ENCODE measurements at regions not wholly inside any gene's neighbourhood (a gene's known extent, or its start where the extent isn't known, plus 50 kb on each side); places are given as distances from the start of the nearest gene placed in this dataset.
"Not testable (repeated sequence)": the region's sequence is repeated elsewhere in the genome, so short reads cannot be mapped to it uniquely, and the experiment has no call there.

GRCh38 chr6:74705451-74705850 lies 500.4 kb downstream of the COL12A1 start:
- TF ChIP-seq JUND (IDR thresholded peaks at IDR 0.05; ENCODE audit: low read depth): no peak
- DNase-seq (ENCODE audit: low read depth in 1 of 2, low spot score in 1 of 2): no peak
- in situ Hi-C loops (cut with HindIII; ENCODE audit: low pct_unique_long_range_greater_than_20kb, low sequenced_read_pairs): no loop called here

- in situ Hi-C loops (cut with HindIII; ENCODE audit: low pct_unique_long_range_greater_than_20kb, low sequenced_read_pairs): not testable (repeated sequence)
Observed at GRCh38 chr6:74704540-74704939, 501.3 kb downstream of the COL12A1 start.

GRCh38 chr6:74690365-74690764 lies 515.5 kb downstream of the COL12A1 start:
- no peak for DNase-seq (ENCODE audit: low read depth in 1 of 2, low spot score in 1 of 2)
- no peak for TF ChIP-seq JUND (IDR thresholded peaks at IDR 0.05; ENCODE audit: low read depth)
- in situ Hi-C loops (cut with HindIII; ENCODE audit: low pct_unique_long_range_greater_than_20kb, low sequenced_read_pairs): no loop called here

More at GRCh38 chr6:74704540-74704939, 501.3 kb downstream of the COL12A1 start:
- DNase-seq (ENCODE audit: low read depth in 1 of 2, low spot score in 1 of 2): not testable (repeated sequence)

- TF ChIP-seq JUND (IDR thresholded peaks at IDR 0.05; ENCODE audit: low read depth): no peak
- in situ Hi-C loops (cut with HindIII; ENCODE audit: low pct_unique_long_range_greater_than_20kb, low sequenced_read_pairs): no loop called here
- no peak for DNase-seq (ENCODE audit: low read depth in 1 of 2, low spot score in 1 of 2)
Observed at GRCh38 chr6:74689601-74690000, 516.3 kb downstream of the COL12A1 start.

GRCh38 chr6:74677463-74677862 lies 528.4 kb downstream of the COL12A1 start:
- no peak for DNase-seq (ENCODE audit: low read depth in 1 of 2, low spot score in 1 of 2)
- in situ Hi-C loops (cut with HindIII; ENCODE audit: low pct_unique_long_range_greater_than_20kb, low sequenced_read_pairs): no loop called here
- TF ChIP-seq JUND (IDR thresholded peaks at IDR 0.05; ENCODE audit: low read depth): no peak

GRCh38 chr6:74676906-74677305 lies 528.9 kb downstream of the COL12A1 start:
- in situ Hi-C loops (cut with HindIII; ENCODE audit: low pct_unique_long_range_greater_than_20kb, low sequenced_read_pairs): no loop called here
- no peak for DNase-seq (ENCODE audit: low read depth in 1 of 2, low spot score in 1 of 2)
- no peak for TF ChIP-seq JUND (IDR thresholded peaks at IDR 0.05; ENCODE audit: low read depth)

GRCh38 chr6:74674377-74674776 lies 531.5 kb downstream of the COL12A1 start:
- in situ Hi-C loops (cut with HindIII; ENCODE audit: low pct_unique_long_range_greater_than_20kb, low sequenced_read_pairs): no loop called here
- TF ChIP-seq JUND (IDR thresholded peaks at IDR 0.05; ENCODE audit: low read depth): no peak
- DNase-seq (ENCODE audit: low read depth in 1 of 2, low spot score in 1 of 2): no peak

GRCh38 chr6:74671558-74672025 lies 534.3 kb downstream of the COL12A1 start:
- in situ Hi-C loops (cut with HindIII; ENCODE audit: low pct_unique_long_range_greater_than_20kb, low sequenced_read_pairs): no loop called here
- no peak for TF ChIP-seq JUND (IDR thresholded peaks at IDR 0.05; ENCODE audit: low read depth)
- no peak for DNase-seq (ENCODE audit: low read depth in 1 of 2, low spot score in 1 of 2)

GRCh38 chr6:74658391-74658790 lies 547.5 kb downstream of the COL12A1 start:
- in situ Hi-C loops (cut with HindIII; ENCODE audit: low pct_unique_long_range_greater_than_20kb, low sequenced_read_pairs): no loop called here
- DNase-seq (ENCODE audit: low read depth in 1 of 2, low spot score in 1 of 2): no peak
- no peak for TF ChIP-seq JUND (IDR thresholded peaks at IDR 0.05; ENCODE audit: low read depth)

GRCh38 chr6:74657931-74658330 lies 547.9 kb downstream of the COL12A1 start:
- in situ Hi-C loops (cut with HindIII; ENCODE audit: low pct_unique_long_range_greater_than_20kb, low sequenced_read_pairs): no loop called here
- TF ChIP-seq JUND (IDR thresholded peaks at IDR 0.05; ENCODE audit: low read depth): no peak

GRCh38 chr6:74657011-74657410 lies 548.8 kb downstream of the COL12A1 start:
- in situ Hi-C loops (cut with HindIII; ENCODE audit: low pct_unique_long_range_greater_than_20kb, low sequenced_read_pairs): no loop called here
- DNase-seq (ENCODE audit: low read depth in 1 of 2, low spot score in 1 of 2): peak in 1 of 2 experiments; percentile 7
- TF ChIP-seq JUND (IDR thresholded peaks at IDR 0.05; ENCODE audit: low read depth): no peak

More at GRCh38 chr6:74657931-74658330, 547.9 kb downstream of the COL12A1 start:
- no peak for DNase-seq (ENCODE audit: low read depth in 1 of 2, low spot score in 1 of 2)

GRCh38 chr6:74656453-74656852 lies 549.4 kb downstream of the COL12A1 start:
- no peak for DNase-seq (ENCODE audit: low read depth in 1 of 2, low spot score in 1 of 2)
- in situ Hi-C loops (cut with HindIII; ENCODE audit: low pct_unique_long_range_greater_than_20kb, low sequenced_read_pairs): no loop called here
- TF ChIP-seq JUND (IDR thresholded peaks at IDR 0.05; ENCODE audit: low read depth): no peak

GRCh38 chr6:74654296-74654695 lies 551.6 kb downstream of the COL12A1 start:
- in situ Hi-C loops (cut with HindIII; ENCODE audit: low pct_unique_long_range_greater_than_20kb, low sequenced_read_pairs): no loop called here
- no peak for TF ChIP-seq JUND (IDR thresholded peaks at IDR 0.05; ENCODE audit: low read depth)
- no peak for DNase-seq (ENCODE audit: low read depth in 1 of 2, low spot score in 1 of 2)
